Fibroblast of lung (primary cell): ENCODE measurements at regions not wholly inside any gene's neighbourhood (a gene's known extent, or its start where the extent isn't known, plus 50 kb on each side); places are given as distances from the start of the nearest gene placed in this dataset.

Experiments used
- DNase-seq, 2 donors: peaks; one replicate each; pipeline versions ENCODE4 v3.0.0 to v3.0.0-alpha.2; 2010; ENCODE audit warnings: low read depth in 2 of 2
- H2AFZ ChIP-seq: 2 replicates; pipeline ENCODE4 v1.5.1; 2012; ENCODE audit warnings: low read length, control low read depth, inconsistent platforms
- H3K27ac ChIP-seq: 2 replicates; pipeline ENCODE4 v1.5.1; 2011; ENCODE audit warnings: low read length, control low read depth; ENCODE audit not compliant: insufficient read depth
- H3K27me3 ChIP-seq: 2 replicates; pipeline ENCODE4 v1.5.1; 2011; ENCODE audit warnings: mild to moderate bottlenecking, low read length; ENCODE audit not compliant: control insufficient read depth, insufficient read depth
- H3K36me3 ChIP-seq: 2 replicates; pipeline ENCODE4 v1.5.1; 2011; ENCODE audit warnings: low read length; ENCODE audit not compliant: control insufficient read depth, insufficient read depth
- H3K4me1 ChIP-seq: 2 replicates; pipeline ENCODE4 v1.5.1; 2011; ENCODE audit warnings: low read length; ENCODE audit not compliant: control insufficient read depth, insufficient read depth; ENCODE audit errors: extremely low read depth
- H3K4me2 ChIP-seq: 2 replicates; pipeline ENCODE4 v1.5.1; 2011; ENCODE audit warnings: low read length, control low read depth; ENCODE audit not compliant: insufficient read depth; ENCODE audit errors: extremely low read depth
- H3K4me3 ChIP-seq, 4 experiments: fragments of 200-600 bp in 1 of 4; sonication (generic) in 1 of 4; replicated peaks in 1 of 4; 2 replicates each; pipeline ENCODE4 v1.5.1; 2011 to 2016; ENCODE audit warnings: low read length in 4 of 4, low read depth in 3 of 4, mild to moderate bottlenecking in 3 of 4, control low read depth in 2 of 4, inconsistent platforms in 1 of 4, mixed read lengths in 1 of 4; ENCODE audit not compliant: insufficient read depth in 1 of 4; ENCODE audit errors: control extremely low read depth in 1 of 4
- H3K79me2 ChIP-seq: 2 replicates; pipeline ENCODE4 v1.5.1; 2012; ENCODE audit warnings: mild to moderate bottlenecking, low read length, inconsistent platforms; ENCODE audit not compliant: control insufficient read depth, insufficient read depth
- H3K9ac ChIP-seq: 2 replicates; pipeline ENCODE4 v1.5.1; 2011; ENCODE audit warnings: mild to moderate bottlenecking, low read length, control low read depth; ENCODE audit not compliant: insufficient read depth
- H3K9me3 ChIP-seq: 2 replicates; pipeline ENCODE4 v1.5.1; 2012; ENCODE audit warnings: low read depth, low read length; ENCODE audit not compliant: control insufficient read depth, insufficient read depth
- H4K20me1 ChIP-seq: 2 replicates; pipeline ENCODE4 v1.5.1; 2011; ENCODE audit warnings: low read length; ENCODE audit not compliant: control insufficient read depth, insufficient read depth; ENCODE audit errors: extremely low read depth
- EZH2 ChIP-seq: IDR thresholded peaks from 2 replicates; pipeline ENCODE4 v1.5.1; 2012; ENCODE audit warnings: low read length, control low read depth, mild to moderate bottlenecking; ENCODE audit errors: missing control alignments
- TF ChIP-seq, protein P1 (sequence below), 2 donors: IDR thresholded peaks in 1 of 2; conservative IDR thresholded peaks in 1 of 2; 1 replicate in 1 of 2; 2 replicates in 1 of 2; pipeline ENCODE4 v1.5.1; 2011 to 2012; ENCODE audit warnings: low read length in 2 of 2, control low read depth in 1 of 2, inconsistent platforms in 1 of 2, low read depth in 1 of 2, mild to moderate bottlenecking in 1 of 2

DNA sequence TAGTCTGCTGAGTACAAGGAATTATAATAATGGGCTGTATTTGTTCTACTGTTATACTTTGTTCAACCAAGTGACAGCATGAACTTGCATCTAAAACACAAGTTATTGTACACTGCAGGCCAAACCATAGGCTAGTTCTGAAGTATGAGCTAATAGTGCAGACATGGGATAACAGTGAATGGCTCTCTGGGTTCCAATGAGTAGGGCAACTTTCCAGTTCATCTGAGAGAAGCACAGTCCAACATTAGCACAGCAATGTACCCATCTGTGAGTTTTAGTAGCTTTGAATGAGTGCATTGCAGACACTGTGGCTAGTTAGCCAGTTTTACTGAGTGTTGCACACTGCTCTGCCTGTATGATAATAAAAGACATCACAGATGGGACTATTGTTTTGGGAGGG, 56.5 kb upstream of the FUT9 start:
- H3K4me1 ChIP-seq, result no peaks in the 10 kb centered on the region
- no peak overlapping the region for H2AFZ ChIP-seq
- no peaks in the 10 kb centered on the region for H3K27me3 ChIP-seq
- H3K4me3 ChIP-seq, result no peak overlapping the region
- H3K4me2 ChIP-seq, result no peak overlapping the region
- no peak overlapping the region for H3K27ac ChIP-seq
- no peak for TF ChIP-seq EZH2
- TF ChIP-seq, protein P1, sequence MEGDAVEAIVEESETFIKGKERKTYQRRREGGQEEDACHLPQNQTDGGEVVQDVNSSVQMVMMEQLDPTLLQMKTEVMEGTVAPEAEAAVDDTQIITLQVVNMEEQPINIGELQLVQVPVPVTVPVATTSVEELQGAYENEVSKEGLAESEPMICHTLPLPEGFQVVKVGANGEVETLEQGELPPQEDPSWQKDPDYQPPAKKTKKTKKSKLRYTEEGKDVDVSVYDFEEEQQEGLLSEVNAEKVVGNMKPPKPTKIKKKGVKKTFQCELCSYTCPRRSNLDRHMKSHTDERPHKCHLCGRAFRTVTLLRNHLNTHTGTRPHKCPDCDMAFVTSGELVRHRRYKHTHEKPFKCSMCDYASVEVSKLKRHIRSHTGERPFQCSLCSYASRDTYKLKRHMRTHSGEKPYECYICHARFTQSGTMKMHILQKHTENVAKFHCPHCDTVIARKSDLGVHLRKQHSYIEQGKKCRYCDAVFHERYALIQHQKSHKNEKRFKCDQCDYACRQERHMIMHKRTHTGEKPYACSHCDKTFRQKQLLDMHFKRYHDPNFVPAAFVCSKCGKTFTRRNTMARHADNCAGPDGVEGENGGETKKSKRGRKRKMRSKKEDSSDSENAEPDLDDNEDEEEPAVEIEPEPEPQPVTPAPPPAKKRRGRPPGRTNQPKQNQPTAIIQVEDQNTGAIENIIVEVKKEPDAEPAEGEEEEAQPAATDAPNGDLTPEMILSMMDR (conservative IDR thresholded peaks at IDR 0.05 in 1 of 2, IDR thresholded peaks at IDR 0.05 in 1 of 2; ENCODE audit: low read depth in 1 of 2, low read length in 2 of 2), result no peak
- H4K20me1 ChIP-seq, result no peaks in the 10 kb centered on the region
- H3K36me3 ChIP-seq, result no peaks in the 10 kb centered on the region
- no peak overlapping the region for H3K9ac ChIP-seq
- H3K9me3 ChIP-seq, result no peaks in the 10 kb centered on the region
- DNase-seq, result no peak
- H3K79me2 ChIP-seq, result no peaks in the 10 kb centered on the region
